ENCODE measurements at regions not wholly inside any gene's neighbourhood (a gene's known extent, or its start where the extent isn't known, plus 50 kb on each side); places are given as distances from the start of the nearest gene placed in this dataset.

- no peak overlapping the region for H3K27ac ChIP-seq (ENCODE audit: extremely low read length, insufficient read depth, low read length)
- POLR2A ChIA-PET: no interaction called here
- H3K4me1 ChIP-seq (ENCODE audit: insufficient read depth, low read length): no peaks in the 10 kb centered on the region
- no peak for DNase-seq (ENCODE audit: low spot score)
- 42% methylated on average over 10 of the region's 10 CpGs for WGBS (ENCODE audit: low lambda C conversion rate)
- ATAC-seq: no peak
- no peaks in the 10 kb centered on the region for H4K20me1 ChIP-seq (ENCODE audit: insufficient read depth, low read length)
- H3K79me2 ChIP-seq (ENCODE audit: insufficient read depth, low read length): no peaks in the 10 kb centered on the region
- no peak overlapping the region for H3K4me2 ChIP-seq (ENCODE audit: low read depth, low read length)
- H3K27me3 ChIP-seq (ENCODE audit: control insufficient read depth in 1 of 2, insufficient read depth in 2 of 2, low read length in 2 of 2): peaks cover 5 to 65% of the 10 kb centered on the region in 2 experiments; a peak in 4 of 5 replicates
- no peak overlapping the region for H3K4me3 ChIP-seq (replicated peaks in 1 of 3; ENCODE audit: insufficient read depth in 1 of 3, low read depth in 2 of 3, low read length in 3 of 3)
- BruUV-seq (replicated peaks): no TSS peak
- in situ Hi-C loops (cut with HindIII; ENCODE audit: extremely low pct_ligation_motif_present, low pct_unique_long_range_greater_than_20kb) (loop anchor here (25.0 kb wide), 1 partner anchor 452 kb away; no protein-coding TSS in a partner anchor), intact Hi-C loops (cut with micrococcal nuclease; ENCODE audit: unreplicated experiment) (no loop called here)
- FAIRE-seq: no peak
- TF ChIP-seq ATRX (CRISPR knock-in tag; IDR thresholded peaks at IDR 0.05; ENCODE audit: borderline replicate concordance) (no peak), ZNF564 (CRISPR knock-in tag; IDR thresholded peaks at IDR 0.05) (no peak), HNF1B (CRISPR knock-in tag; IDR thresholded peaks at IDR 0.05) (no peak), ZNF441 (CRISPR knock-in tag; IDR thresholded peaks at IDR 0.05; ENCODE audit: borderline replicate concordance) (no peak), NCOA5 (CRISPR knock-in tag; IDR thresholded peaks at IDR 0.05) (no peak), GFI1 (CRISPR knock-in tag; IDR thresholded peaks at IDR 0.05; ENCODE audit: borderline replicate concordance) (no peak), TSC22D2 (CRISPR knock-in tag; IDR thresholded peaks at IDR 0.05; ENCODE audit: borderline replicate concordance) (no peak), MEIS2 (CRISPR knock-in tag; IDR thresholded peaks at IDR 0.05) (no peak), ZNF691 (CRISPR knock-in tag; IDR thresholded peaks at IDR 0.05; ENCODE audit: borderline replicate concordance, low read depth) (no peak), TARDBP (CRISPR knock-in tag; IDR thresholded peaks at IDR 0.05) (no peak), ATF7 (IDR thresholded peaks at IDR 0.05) (no peak), ATF7 (CRISPR knock-in tag; IDR thresholded peaks at IDR 0.05) (no peak), ZFP36 (IDR thresholded peaks at IDR 0.05; ENCODE audit: borderline replicate concordance, low read depth, low read length, partially characterized antibody) (no peak), MTA3 (CRISPR knock-in tag; IDR thresholded peaks at IDR 0.05) (no peak), ZBTB34 (CRISPR knock-in tag; IDR thresholded peaks at IDR 0.05) (no peak), ZBTB25 (CRISPR knock-in tag; IDR thresholded peaks at IDR 0.05) (no peak), ZBTB44 (CRISPR knock-in tag; IDR thresholded peaks at IDR 0.05) (no peak)
- CTCF ChIA-PET (ENCODE audit: low intra/inter-chr PET ratio, low total read pairs): no interaction called here
- no peaks in the 10 kb centered on the region for H3K9me3 ChIP-seq (ENCODE audit: low read length)
- H3K36me3 ChIP-seq (replicated peaks in 1 of 2; ENCODE audit: control insufficient read depth in 1 of 2, insufficient read depth in 2 of 2, low read length in 2 of 2): no peaks in the 10 kb centered on the region
- no peak overlapping the region for H2AFZ ChIP-seq (ENCODE audit: low read length)
- H3K9ac ChIP-seq (ENCODE audit: insufficient read depth, low read depth, low read length): no peak overlapping the region
Measured at GRCh38 chr10:128539510-128540127, 413.4 kb upstream of the MKI67 start.

All from HepG2 (cell line).